ENCODE measurements at regions not wholly inside any gene's neighbourhood (a gene's known extent, or its start where the extent isn't known, plus 50 kb on each side); places are given as distances from the start of the nearest gene placed in this dataset.

DNA sequence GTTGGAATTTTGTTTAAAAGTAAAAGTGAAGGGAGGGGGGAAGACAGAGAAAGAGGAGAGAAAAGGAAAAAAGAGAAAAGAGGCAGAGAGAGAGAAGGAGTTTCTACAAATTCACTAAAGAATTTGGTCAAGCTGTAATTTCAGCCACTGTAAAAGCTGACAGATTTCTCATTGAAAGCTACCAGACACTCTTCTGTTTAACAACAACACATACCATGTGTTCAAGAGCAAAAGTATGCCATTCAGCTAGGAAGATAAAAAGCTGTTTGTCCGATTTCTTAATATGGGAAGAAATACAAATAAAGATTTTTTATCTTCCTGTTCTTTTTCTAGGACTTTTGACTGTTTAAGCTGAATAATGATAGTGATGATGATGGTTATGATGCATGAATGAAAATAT is 204.8 kb upstream of the RSPO3 start:
- Histone ChIP-seq H3K36me3 (no peaks in the 10 kb centered on the region), H3K4me3 (no peak overlapping the region), H3K27me3 (no peaks in the 10 kb centered on the region), H3K9me3 (no peaks in the 10 kb centered on the region), H3K27ac (replicated peaks in 1 of 4) (no peak overlapping the region), H3K4me1 (peaks cover 0 to 9% (median 0%) of the 10 kb centered on the region in 4 donors)
- DNase-seq (ENCODE audit: extremely low spot score) = no peak
- WGBS = 44% methylated on average over 1 of the region's 1 CpG
- intact Hi-C loops (cut with DNase I) = no loop called here
- no peak for TF ChIP-seq CTCF (IDR thresholded peaks at IDR 0.05)
- TF ChIP-seq POLR2AphosphoS5 (IDR thresholded peaks at IDR 0.05) = no peak
- no peak for TF ChIP-seq POLR2A (IDR thresholded peaks at IDR 0.05; ENCODE audit: low read depth)
- no peak for TF ChIP-seq EP300 (IDR thresholded peaks at IDR 0.05)

DNA sequence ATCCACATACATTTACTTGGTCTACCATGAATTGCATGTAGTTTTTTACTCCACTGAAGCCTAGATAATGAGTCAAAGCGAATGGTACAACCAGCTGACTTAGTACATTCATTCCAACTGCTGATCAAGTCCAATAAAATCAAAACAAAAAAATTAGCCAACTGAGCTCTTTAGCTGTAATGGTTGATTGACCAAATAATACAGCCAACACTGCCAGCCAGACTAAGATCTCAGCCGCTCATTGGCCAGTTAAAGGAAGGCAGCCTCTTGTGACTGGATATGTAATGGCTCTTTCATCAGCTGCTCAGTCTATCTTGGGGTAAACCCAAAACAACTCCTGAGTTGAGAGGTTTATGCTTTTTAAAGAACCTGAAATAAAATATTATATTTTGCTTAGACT is 204.3 kb upstream of the RSPO3 start:
- TF ChIP-seq POLR2AphosphoS5 (IDR thresholded peaks at IDR 0.05) = no peak
- no peak for TF ChIP-seq CTCF (IDR thresholded peaks at IDR 0.05)
- no peak for TF ChIP-seq EP300 (IDR thresholded peaks at IDR 0.05)
- no peak for TF ChIP-seq POLR2A (IDR thresholded peaks at IDR 0.05; ENCODE audit: low read depth)
- WGBS = 77% methylated on average over 2 of the region's 2 CpGs
- H3K9me3 ChIP-seq = no peaks in the 10 kb centered on the region
- no peak for DNase-seq (ENCODE audit: extremely low spot score)
- H3K36me3 ChIP-seq = no peaks in the 10 kb centered on the region
- no peak overlapping the region for H3K27ac ChIP-seq (replicated peaks in 1 of 4)
- H3K4me3 ChIP-seq = no peak overlapping the region
- peaks cover 0 to 9% (median 0%) of the 10 kb centered on the region in 4 donors for H3K4me1 ChIP-seq
- no peaks in the 10 kb centered on the region for H3K27me3 ChIP-seq
- intact Hi-C loops (cut with DNase I) = no loop called here

GRCh38 chr6:126914801-126915200 is 203.7 kb upstream of the RSPO3 start:
- H3K36me3 ChIP-seq = no peaks in the 10 kb centered on the region
- TF ChIP-seq CTCF (IDR thresholded peaks at IDR 0.05) (no peak), EP300 (IDR thresholded peaks at IDR 0.05) (no peak), POLR2AphosphoS5 (IDR thresholded peaks at IDR 0.05) (no peak), POLR2A (IDR thresholded peaks at IDR 0.05; ENCODE audit: low read depth) (no peak)
- intact Hi-C loops (cut with DNase I) = no loop called here
- H3K27ac ChIP-seq (replicated peaks in 1 of 4) = no peak overlapping the region
- DNase-seq (ENCODE audit: extremely low spot score) = no peak
- no peak overlapping the region for H3K4me3 ChIP-seq
- H3K27me3 ChIP-seq = no peaks in the 10 kb centered on the region
- peaks cover 0 to 9% (median 0%) of the 10 kb centered on the region in 4 donors for H3K4me1 ChIP-seq
- H3K9me3 ChIP-seq = no peaks in the 10 kb centered on the region

GRCh38 chr6:126919947-126920346 is 198.5 kb upstream of the RSPO3 start:
- Histone ChIP-seq H3K4me3 (no peak overlapping the region), H3K9me3 (no peaks in the 10 kb centered on the region), H3K27ac (replicated peaks in 1 of 4) (no peak overlapping the region), H3K36me3 (no peaks in the 10 kb centered on the region), H3K4me1 (peaks cover 0 to 8% (median 3%) of the 10 kb centered on the region in 4 donors), H3K27me3 (no peaks in the 10 kb centered on the region)
- DNase-seq (ENCODE audit: extremely low spot score) = no peak
- 31% methylated on average over 1 of the region's 1 CpG for WGBS
- intact Hi-C loops (cut with DNase I) = no loop called here
- TF ChIP-seq POLR2AphosphoS5 (IDR thresholded peaks at IDR 0.05) (no peak), POLR2A (IDR thresholded peaks at IDR 0.05; ENCODE audit: low read depth) (no peak), EP300 (IDR thresholded peaks at IDR 0.05) (no peak), CTCF (IDR thresholded peaks at IDR 0.05) (no peak)

DNA sequence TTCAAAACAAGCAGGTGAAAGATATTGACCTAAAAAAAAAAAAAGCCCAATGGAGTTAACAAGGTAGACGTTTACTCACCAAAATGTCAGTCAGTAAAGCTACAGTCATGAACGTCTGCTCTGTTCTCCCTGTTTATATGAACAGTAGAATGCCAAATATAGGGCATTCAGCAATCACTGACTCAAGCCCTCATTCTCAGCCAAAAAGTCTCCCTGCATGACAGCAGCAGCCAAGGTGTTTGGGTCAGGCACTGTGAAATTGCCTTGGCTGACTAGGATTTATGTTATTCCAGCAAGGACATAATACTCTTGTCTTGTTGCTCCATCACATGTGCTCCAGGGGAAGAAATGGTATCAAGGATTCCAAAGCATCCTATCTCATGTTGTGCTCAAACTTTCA is 194.7 kb upstream of the RSPO3 start:
- no peaks in the 10 kb centered on the region for H3K27me3 ChIP-seq
- no peak overlapping the region for H3K4me3 ChIP-seq
- no peak overlapping the region for H3K27ac ChIP-seq (replicated peaks in 1 of 4)
- H3K36me3 ChIP-seq = no peaks in the 10 kb centered on the region
- no peaks in the 10 kb centered on the region for H3K9me3 ChIP-seq
- peaks cover 0 to 8% (median 3%) of the 10 kb centered on the region in 4 donors for H3K4me1 ChIP-seq
- WGBS = 39% methylated on average over 2 of the region's 2 CpGs
- intact Hi-C loops (cut with DNase I) = no loop called here
- no peak for DNase-seq (ENCODE audit: extremely low spot score)
- peak; percentile 16 to 45 for TF ChIP-seq POLR2AphosphoS5 (IDR thresholded peaks at IDR 0.05)
- no peak for TF ChIP-seq CTCF (IDR thresholded peaks at IDR 0.05)
